HG03095 (cell line): ENCODE measurements at regions not wholly inside any gene's neighbourhood (a gene's known extent, or its start where the extent isn't known, plus 50 kb on each side); places are given as distances from the start of the nearest gene placed in this dataset.
"Not testable (repeated sequence)": the region's sequence is repeated elsewhere in the genome, so short reads cannot be mapped to it uniquely, and the experiment has no call there.

Experiments
- ATAC-seq: cut with Tn5 transposase; IDR thresholded peaks from one replicate; pipeline ENCODE4 v1.9.1; 2021; ENCODE audit warnings: moderate library complexity; ENCODE audit not compliant: unreplicated experiment

- ATAC-seq: no peak
Measured at GRCh38 chr14:71551291-71551950, 380.8 kb upstream of the RGS6 start.

GRCh38 chr14:71552809-71553208 lies 379.4 kb upstream of the RGS6 start:
- no peak for ATAC-seq

GRCh38 chr14:71553779-71554178 lies 378.4 kb upstream of the RGS6 start:
- no peak for ATAC-seq

GRCh38 chr14:71554323-71554722 lies 377.9 kb upstream of the RGS6 start:
- no peak for ATAC-seq

GRCh38 chr14:71554959-71555612 lies 377.1 kb upstream of the RGS6 start:
- peak; percentile 14 for ATAC-seq

- ATAC-seq: peak; percentile 79
Measured at GRCh38 chr14:71555654-71556559, 376.3 kb upstream of the RGS6 start.

- ATAC-seq: no peak
Measured at GRCh38 chr14:71556730-71557129, 375.5 kb upstream of the RGS6 start.

GRCh38 chr14:71557351-71557750 lies 374.9 kb upstream of the RGS6 start:
- no peak for ATAC-seq

GRCh38 chr14:71558943-71559342 lies 373.3 kb upstream of the RGS6 start:
- not testable (repeated sequence) for ATAC-seq

GRCh38 chr14:71560751-71561150 lies 371.5 kb upstream of the RGS6 start:
- ATAC-seq: no peak

GRCh38 chr14:71563492-71564153 lies 368.6 kb upstream of the RGS6 start:
- ATAC-seq: peak; percentile 53

GRCh38 chr14:71566276-71566675 lies 366.0 kb upstream of the RGS6 start:
- peak; percentile 64 for ATAC-seq

GRCh38 chr14:71567499-71568133 lies 364.6 kb upstream of the RGS6 start:
- ATAC-seq: not testable (repeated sequence)

- no peak for ATAC-seq
Measured at GRCh38 chr14:71574976-71575375, 357.3 kb upstream of the RGS6 start.

- ATAC-seq: no peak
Measured at GRCh38 chr14:71576472-71576871, 355.8 kb upstream of the RGS6 start.

- no peak for ATAC-seq
Measured at GRCh38 chr14:71579331-71579730, 352.9 kb upstream of the RGS6 start.

GRCh38 chr14:71582705-71583104 lies 349.5 kb upstream of the RGS6 start:
- ATAC-seq: no peak

- no peak for ATAC-seq
Measured at GRCh38 chr14:71583194-71583593, 349.0 kb upstream of the RGS6 start.

GRCh38 chr14:71583705-71584104 lies 348.5 kb upstream of the RGS6 start:
- ATAC-seq: no peak

- no peak for ATAC-seq
Measured at GRCh38 chr14:71585361-71585760, 346.9 kb upstream of the RGS6 start.
